ENCODE measurements at regions not wholly inside any gene's neighbourhood (a gene's known extent, or its start where the extent isn't known, plus 50 kb on each side); places are given as distances from the start of the nearest gene placed in this dataset.
"Not testable (repeated sequence)": the region's sequence is repeated elsewhere in the genome, so short reads cannot be mapped to it uniquely, and the experiment has no call there.

GRCh38 chr12:46562625-46563225, 190.2 kb upstream of the SLC38A2 start:
- H3K9me3 Mint-ChIP-seq (ENCODE audit: low read depth) = peaks cover 35% of the 10 kb centered on the region
- no peak overlapping the region for H3K4me3 Mint-ChIP-seq (ENCODE audit: unreplicated experiment)
- H3K27ac Mint-ChIP-seq (ENCODE audit: unreplicated experiment) = peak overlapping the region; percentile 68
- TF ChIP-seq CTCF (IDR thresholded peaks at IDR 0.05) = no peak
- peaks cover 50% of the 10 kb centered on the region for H3K4me1 Mint-ChIP-seq (ENCODE audit: low read depth)
- H3K36me3 Mint-ChIP-seq (ENCODE audit: low read depth) = peaks cover 19% of the 10 kb centered on the region
- no peak for DNase-seq (ENCODE audit: low spot score)
- H3K27me3 Mint-ChIP-seq (ENCODE audit: low read depth) = no peaks in the 10 kb centered on the region

- peaks cover 57% of the 10 kb centered on the region for H3K4me1 Mint-ChIP-seq (ENCODE audit: low read depth)
- H3K27ac Mint-ChIP-seq (ENCODE audit: unreplicated experiment) = peak overlapping the region; percentile 68
These were observed 189.4 kb upstream of the SLC38A2 start for GRCh38 chr12:46561769-46562624.

GRCh38 chr12:46560874-46561273, 188.3 kb upstream of the SLC38A2 start:
- H3K27ac Mint-ChIP-seq (ENCODE audit: unreplicated experiment) = peak overlapping the region; percentile 69
- no peak for DNase-seq (ENCODE audit: low spot score)
- H3K4me1 Mint-ChIP-seq (ENCODE audit: low read depth) = peaks cover 66% of the 10 kb centered on the region

More at GRCh38 chr12:46561769-46562624, 189.4 kb upstream of the SLC38A2 start:
- not testable (repeated sequence) for DNase-seq (ENCODE audit: low spot score); H3K27me3 Mint-ChIP-seq (ENCODE audit: low read depth); H3K4me3 Mint-ChIP-seq (ENCODE audit: unreplicated experiment)
- H3K36me3 Mint-ChIP-seq (ENCODE audit: low read depth) = peaks cover 15% of the 10 kb centered on the region
- H3K9me3 Mint-ChIP-seq (ENCODE audit: low read depth) = peaks cover 29% of the 10 kb centered on the region

GRCh38 chr12:46560089-46560488, 187.5 kb upstream of the SLC38A2 start:
- no peak for DNase-seq (ENCODE audit: low spot score)
- peak overlapping the region; percentile 80 for H3K27ac Mint-ChIP-seq (ENCODE audit: unreplicated experiment)
- H3K36me3 Mint-ChIP-seq (ENCODE audit: low read depth) = peaks cover 4% of the 10 kb centered on the region
- no peak overlapping the region for H3K4me3 Mint-ChIP-seq (ENCODE audit: unreplicated experiment)
- no peaks in the 10 kb centered on the region for H3K27me3 Mint-ChIP-seq (ENCODE audit: low read depth)
- TF ChIP-seq CTCF (IDR thresholded peaks at IDR 0.05) = no peak
- H3K9me3 Mint-ChIP-seq (ENCODE audit: low read depth) = peaks cover 12% of the 10 kb centered on the region
- peaks cover 74% of the 10 kb centered on the region for H3K4me1 Mint-ChIP-seq (ENCODE audit: low read depth)

More at GRCh38 chr12:46560874-46561273, 188.3 kb upstream of the SLC38A2 start:
- TF ChIP-seq CTCF (IDR thresholded peaks at IDR 0.05) = no peak
- Mint-ChIP-seq H3K36me3 (ENCODE audit: low read depth) (peaks cover 9% of the 10 kb centered on the region), H3K9me3 (ENCODE audit: low read depth) (peaks cover 20% of the 10 kb centered on the region), H3K27me3 (ENCODE audit: low read depth) (no peaks in the 10 kb centered on the region), H3K4me3 (ENCODE audit: unreplicated experiment) (no peak overlapping the region)

- H3K36me3 Mint-ChIP-seq (ENCODE audit: low read depth) = peaks cover 2% of the 10 kb centered on the region
- H3K4me3 Mint-ChIP-seq (ENCODE audit: unreplicated experiment) = no peak overlapping the region
- H3K27ac Mint-ChIP-seq (ENCODE audit: unreplicated experiment) = peak overlapping the region; percentile 94
- no peak for DNase-seq (ENCODE audit: low spot score)
- H3K4me1 Mint-ChIP-seq (ENCODE audit: low read depth) = peaks cover 82% of the 10 kb centered on the region
- TF ChIP-seq CTCF (IDR thresholded peaks at IDR 0.05) = no peak
- H3K27me3 Mint-ChIP-seq (ENCODE audit: low read depth) = no peaks in the 10 kb centered on the region
- H3K9me3 Mint-ChIP-seq (ENCODE audit: low read depth) = peaks cover 9% of the 10 kb centered on the region
These were observed 186.7 kb upstream of the SLC38A2 start for GRCh38 chr12:46559311-46559710.

Measured in chondrocyte (in vitro differentiated cells).